ENCODE measurements at regions not wholly inside any gene's neighbourhood (a gene's known extent, or its start where the extent isn't known, plus 50 kb on each side); places are given as distances from the start of the nearest gene placed in this dataset.
"Not testable (repeated sequence)": the region's sequence is repeated elsewhere in the genome, so short reads cannot be mapped to it uniquely, and the experiment has no call there.

GRCh38 chr2:47279525-47279924, 89.6 kb upstream of the EPCAM start:
- not testable (repeated sequence) for TF ChIP-seq CTCF (IDR thresholded peaks at IDR 0.05; ENCODE audit: low read length); EZH2 (optimal IDR thresholded peaks at IDR 0.05; ENCODE audit: low read depth, low read length); EZH2phosphoT487 (IDR thresholded peaks at IDR 0.05; ENCODE audit: low read length)
